Astrocyte of the hippocampus (primary cell): ENCODE measurements at regions not wholly inside any gene's neighbourhood (a gene's known extent, or its start where the extent isn't known, plus 50 kb on each side); places are given as distances from the start of the nearest gene placed in this dataset.
"Not testable (repeated sequence)": the region's sequence is repeated elsewhere in the genome, so short reads cannot be mapped to it uniquely, and the experiment has no call there.

Experiments
- DNase-seq: peaks from one replicate; pipeline ENCODE4 v3.0.0; 2011; ENCODE audit warnings: low read depth, low spot score

DNA sequence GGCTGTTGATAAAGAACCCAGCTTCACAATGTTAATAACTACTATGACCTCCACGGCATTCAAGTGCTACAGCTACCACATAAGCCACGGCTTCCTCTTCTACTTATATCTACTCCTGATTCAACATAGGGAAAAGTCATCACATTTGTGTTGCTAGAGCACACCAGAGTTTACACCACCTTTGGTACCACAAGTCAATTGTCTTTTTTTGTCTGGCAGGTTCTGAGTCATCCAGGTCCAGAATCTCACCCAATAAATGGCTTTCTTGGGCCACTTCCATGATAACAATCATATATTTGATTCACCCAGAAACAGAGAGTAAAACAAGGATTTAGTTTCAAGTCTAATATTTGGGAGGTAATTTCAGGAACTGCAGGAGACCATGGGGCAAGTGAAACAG, 480.2 kb downstream of the TMX3 start:
- DNase-seq = no peak

DNA sequence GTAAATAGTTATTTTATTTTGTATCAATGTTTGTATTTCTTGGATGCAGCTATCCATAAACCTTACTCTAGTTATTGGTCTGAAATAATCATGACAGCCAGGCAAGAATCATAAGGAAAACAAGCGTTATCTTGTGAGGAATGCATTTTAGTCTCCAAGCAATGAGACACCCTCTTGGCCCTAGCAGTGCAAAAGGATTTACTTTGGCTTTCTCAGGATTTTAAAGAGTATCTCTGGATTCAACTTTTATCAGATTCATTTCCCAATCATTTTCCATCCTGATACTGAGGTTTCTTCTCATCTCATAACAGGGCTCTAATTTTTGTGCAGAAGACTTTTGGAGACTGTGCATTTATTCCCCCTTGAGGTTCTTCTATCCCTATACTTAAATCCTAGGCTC, 480.8 kb downstream of the TMX3 start:
- peak; percentile 17 for DNase-seq

DNA sequence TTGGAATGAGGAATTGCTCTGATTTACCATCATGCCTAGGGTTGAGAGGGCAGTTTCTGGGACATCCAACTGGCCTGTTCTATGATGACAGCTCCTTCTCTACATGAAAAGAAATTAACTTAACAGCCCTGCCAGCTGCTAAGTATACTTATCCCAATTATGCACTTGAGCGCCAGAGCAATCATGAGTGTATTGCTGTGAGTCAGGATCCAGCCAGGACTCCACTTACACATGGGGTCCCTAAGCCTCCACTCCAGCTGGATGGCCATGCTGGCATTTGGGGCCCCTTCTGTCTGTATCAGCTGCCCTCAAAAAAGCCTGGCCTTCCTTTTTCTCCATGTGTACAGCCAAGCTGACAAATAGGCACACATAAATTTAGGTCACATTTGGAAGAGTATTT, 481.9 kb downstream of the TMX3 start:
- no peak for DNase-seq

- DNase-seq = no peak
These were observed 485.6 kb downstream of the TMX3 start for GRCh38 chr18:68229351-68229750.

- no peak for DNase-seq
These were observed 493.7 kb downstream of the TMX3 start for GRCh38 chr18:68221111-68221724.

- DNase-seq = no peak
These were observed 494.4 kb downstream of the TMX3 start for GRCh38 chr18:68220458-68220857.

DNA sequence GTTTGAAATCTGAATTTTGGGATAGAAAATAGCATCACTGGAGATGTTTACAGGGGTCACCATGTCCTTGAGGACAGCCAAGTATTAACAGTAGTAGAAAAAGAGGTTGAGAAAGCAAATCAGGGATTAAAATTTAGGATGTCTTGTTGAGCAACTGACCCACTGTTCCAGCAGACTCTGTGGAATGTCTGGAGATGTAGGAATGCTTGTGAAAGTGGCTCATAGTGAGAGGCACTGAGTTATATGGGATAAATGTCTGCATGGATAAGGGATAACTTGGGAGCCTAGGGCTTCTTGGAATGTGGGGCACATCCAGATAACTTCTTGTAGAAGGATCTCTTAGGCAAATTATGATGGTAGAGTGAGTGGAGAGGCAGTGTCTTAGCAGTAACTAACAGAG, 495.0 kb downstream of the TMX3 start:
- peak; percentile 29 for DNase-seq

GRCh38 chr18:68219274-68219673, 495.6 kb downstream of the TMX3 start:
- no peak for DNase-seq

- no peak for DNase-seq
These were observed 499.0 kb downstream of the TMX3 start for GRCh38 chr18:68215931-68216330.

- no peak for DNase-seq
These were observed 528.9 kb downstream of the TMX3 start for GRCh38 chr18:68186039-68186438.

GRCh38 chr18:68181956-68182355, 533.0 kb downstream of the TMX3 start:
- no peak for DNase-seq

DNA sequence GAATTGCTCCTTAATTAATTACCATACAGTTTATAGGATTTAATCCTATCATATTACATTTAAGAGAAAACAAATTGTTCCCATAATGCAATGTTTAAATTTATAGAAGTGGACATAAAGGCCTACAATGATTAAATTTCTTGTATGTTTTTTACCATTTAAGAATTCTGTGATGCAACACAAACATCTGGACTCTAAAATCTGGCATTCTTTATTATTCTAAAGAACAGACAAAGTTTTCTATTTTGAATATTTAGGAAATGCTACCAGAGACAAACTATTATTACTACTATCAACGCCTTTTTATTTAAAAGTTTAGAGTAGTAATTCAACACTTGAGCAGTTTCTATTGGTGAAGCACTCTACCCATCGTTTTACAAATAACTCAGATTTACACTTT, 535.1 kb downstream of the TMX3 start:
- DNase-seq = no peak

DNA sequence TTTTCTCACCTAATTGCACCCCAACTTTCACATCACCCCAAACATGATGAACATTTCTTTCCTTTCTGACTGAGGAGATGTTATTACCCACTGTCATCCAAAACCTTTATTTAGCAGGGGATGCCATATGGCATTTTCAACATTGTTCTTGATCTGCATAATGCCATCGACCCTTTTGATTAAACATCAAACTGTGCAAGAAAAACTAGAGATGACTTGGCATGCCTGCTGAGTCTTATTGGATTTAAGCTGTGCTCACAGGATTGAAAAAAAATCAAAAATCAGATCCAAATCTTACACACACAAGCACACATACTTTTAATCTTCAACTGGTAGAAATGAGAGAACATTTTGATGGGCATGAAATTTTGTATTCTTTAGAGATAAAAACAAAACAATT, 536.0 kb downstream of the TMX3 start:
- DNase-seq = peak; percentile 2

DNA sequence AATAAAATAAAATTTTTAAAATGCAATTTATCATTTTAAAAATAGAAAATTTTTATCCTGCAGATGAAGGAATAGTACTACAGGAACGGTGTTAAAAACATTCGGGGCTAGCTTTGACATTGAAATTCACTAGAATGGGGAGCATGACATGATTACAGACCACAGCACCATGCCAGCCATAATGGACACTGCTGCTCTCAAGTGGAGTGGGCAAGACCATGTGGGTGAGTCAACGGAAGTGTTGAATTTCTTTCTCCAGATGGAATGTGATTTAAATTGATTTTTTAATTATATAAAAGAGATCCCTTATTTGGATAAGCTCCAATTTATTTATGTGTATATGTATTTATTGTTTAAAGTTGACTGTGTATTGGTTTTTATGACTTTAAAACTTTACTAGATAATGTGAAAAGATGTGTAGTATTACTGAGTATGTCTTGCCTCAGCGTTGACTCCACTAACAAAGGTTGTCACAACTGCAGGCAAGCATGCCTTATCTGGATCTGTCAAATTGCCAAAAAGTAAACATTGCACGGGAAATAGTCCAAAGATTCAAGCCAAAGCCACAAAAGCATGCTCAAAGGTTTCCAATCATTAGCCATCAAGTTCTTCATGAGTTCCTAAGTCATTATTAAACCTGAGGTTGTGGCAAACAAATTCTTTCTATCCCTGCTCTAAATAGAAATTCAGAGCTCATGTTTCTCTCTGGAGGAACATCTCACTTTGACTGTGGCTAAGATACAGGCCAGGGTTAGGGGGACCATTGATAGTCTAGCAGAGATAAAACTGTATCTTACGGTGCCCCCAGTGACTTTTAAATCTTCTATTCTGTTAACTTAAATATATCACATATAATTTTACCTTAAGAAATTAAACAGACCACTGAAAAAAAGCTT, 536.9 kb downstream of the TMX3 start:
- DNase-seq = peak; percentile 97

DNA sequence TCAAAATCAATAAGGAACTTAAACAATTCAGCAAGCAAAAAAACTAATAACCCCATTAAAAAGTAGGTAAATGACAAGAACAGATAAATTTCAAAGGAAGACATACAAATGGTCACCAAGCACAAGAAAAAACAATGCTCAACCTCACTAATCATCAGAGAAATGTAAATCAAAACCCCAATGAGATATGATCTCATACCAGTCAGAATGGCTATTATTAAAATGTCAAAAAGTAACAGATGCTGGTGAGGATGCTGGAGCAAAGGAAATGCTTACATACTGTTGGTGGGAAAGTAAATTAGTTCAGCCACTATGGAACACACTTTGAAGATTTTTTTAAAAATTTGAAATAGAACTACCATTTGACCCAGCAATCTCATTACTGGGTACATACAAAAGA, 538.0 kb downstream of the TMX3 start:
- no peak for DNase-seq

DNA sequence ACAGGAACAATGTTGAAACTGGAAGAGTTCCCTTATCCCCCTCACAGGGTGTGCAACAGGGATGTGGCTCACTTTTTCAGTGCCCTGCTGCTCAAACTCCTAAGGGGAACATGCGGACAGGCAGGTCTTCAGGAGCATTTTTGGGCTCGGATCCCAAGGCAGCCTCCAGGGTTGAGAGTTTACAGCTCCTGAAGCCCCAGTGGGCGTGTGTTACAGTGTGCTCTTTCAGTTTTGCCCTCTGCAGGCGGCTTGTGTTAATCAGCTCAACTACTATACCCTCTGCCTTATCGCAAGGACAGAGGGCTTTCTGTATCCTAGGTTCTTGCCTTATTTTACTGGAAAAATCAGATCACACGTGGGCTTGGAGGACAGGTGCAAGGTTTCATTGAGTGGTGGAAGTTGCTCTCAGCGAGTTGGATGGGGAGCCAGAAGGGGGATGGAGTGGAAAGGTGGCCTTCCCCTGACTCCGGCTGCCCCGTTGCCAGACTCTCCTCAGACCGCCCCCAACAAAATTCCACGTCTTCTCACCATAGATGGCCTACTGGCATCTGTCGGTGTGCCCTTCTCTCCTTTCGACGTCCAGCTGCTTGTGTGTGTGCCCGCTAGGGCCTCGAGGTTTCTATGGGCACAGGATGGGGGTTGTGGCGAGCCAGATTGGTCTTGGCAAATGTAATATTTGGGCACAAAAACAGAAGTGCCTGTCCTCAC, 541.9 kb downstream of the TMX3 start:
- no peak for DNase-seq

DNA sequence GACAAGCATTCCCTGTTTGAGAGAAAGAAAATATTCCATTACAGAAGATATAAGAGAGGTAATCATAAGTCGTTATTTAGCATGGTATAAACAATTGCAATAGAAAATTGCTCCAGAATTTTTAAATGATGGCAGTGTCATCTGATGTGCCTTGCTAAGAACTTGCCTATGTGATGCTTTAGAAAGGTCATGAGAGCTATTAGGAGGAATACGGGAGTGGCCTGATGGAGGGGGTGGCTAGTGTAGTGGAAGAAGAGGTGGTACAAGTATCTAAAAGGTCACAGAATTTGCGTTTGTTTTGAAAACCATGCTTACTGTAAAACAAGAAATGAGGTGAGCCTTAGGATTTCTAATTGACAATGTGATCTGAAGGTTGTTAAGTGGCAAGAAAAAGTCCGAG, 550.0 kb downstream of the TMX3 start:
- DNase-seq = no peak

- not testable (repeated sequence) for DNase-seq
These were observed 561.1 kb downstream of the TMX3 start for GRCh38 chr18:68153821-68154220.

DNA sequence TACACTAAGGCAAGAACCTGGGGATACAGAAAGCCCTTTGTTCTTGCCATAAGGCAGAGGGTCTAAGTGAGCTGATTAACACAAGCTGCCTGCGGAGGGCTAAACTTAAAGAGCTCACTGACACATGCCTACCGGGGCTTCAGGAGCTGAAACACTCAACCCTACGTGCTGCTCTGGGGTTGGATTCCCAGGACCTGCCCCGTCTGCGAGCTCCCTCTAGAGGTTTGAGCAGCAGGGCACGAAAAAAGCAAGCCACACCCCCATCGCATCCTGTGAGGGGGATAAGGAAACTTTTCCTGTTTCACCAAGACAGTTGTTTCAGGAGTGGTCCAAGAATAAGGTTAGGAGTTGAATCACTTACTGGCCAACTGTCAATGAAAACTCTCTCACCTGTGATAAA, 562.1 kb downstream of the TMX3 start:
- no peak for DNase-seq

DNA sequence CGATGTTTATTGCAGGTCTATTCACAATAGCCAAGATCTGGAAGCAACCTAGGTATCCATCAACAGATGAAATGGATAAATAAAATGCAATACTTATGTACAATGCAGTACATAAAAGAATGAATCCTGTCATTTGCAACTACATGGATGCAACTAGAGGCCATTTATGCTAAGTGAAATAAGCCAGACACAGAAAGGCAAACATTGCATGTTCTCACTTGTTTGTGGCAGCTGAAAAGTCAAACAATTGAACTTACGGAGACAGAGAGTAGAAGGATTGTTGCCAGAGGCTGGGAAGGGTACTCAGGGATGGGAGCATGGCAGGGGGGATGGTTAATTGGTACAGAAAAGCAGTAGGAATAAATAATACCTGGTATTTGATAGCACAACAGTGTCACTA, 563.9 kb downstream of the TMX3 start:
- DNase-seq = no peak

- DNase-seq = no peak
These were observed 566.0 kb downstream of the TMX3 start for GRCh38 chr18:68148863-68149262.

DNA sequence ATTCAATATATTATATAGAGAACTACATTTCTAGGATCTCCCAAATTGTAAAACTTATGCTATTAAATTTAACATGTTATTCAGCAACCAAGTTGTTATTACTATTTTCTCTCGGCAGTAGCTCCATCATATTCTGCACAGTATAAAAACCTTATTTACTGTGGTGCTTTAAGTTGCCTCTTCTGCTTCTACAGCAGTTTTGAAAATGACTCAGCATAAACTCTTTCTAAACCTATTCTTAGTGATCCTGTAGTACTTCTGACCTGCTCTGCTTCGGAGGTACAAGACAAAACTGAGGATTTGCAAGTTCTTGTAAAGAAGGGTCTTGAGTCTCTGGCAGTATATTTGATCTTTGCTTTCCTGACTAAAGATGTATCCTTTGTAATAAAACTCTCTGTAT, 567.2 kb downstream of the TMX3 start:
- peak; percentile 7 for DNase-seq

DNA sequence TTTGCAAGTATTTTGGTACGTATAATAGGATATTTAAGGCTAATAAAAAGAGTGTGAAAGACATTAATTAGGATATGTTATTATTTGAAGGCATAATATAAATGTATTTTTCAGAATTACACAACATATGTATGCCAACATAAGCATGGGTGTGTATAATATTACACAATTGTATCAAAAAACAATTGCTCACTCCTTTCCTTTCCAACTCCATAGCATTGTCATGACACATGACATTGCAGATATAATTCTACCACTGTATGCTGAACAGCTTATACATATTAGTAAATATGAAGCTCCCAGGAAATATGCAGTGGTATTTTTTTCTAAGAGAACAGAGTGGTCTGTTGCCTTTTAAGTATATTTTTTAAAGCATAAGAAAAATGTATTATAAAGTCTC, 593.1 kb downstream of the TMX3 start:
- DNase-seq = no peak
